Choroid plexus epithelial cell (primary cell): ENCODE measurements at regions not wholly inside any gene's neighbourhood (a gene's known extent, or its start where the extent isn't known, plus 50 kb on each side); places are given as distances from the start of the nearest gene placed in this dataset.
A peak's percentile ranks its signal among the peaks of the same experiment; 100 is the strongest.

Source experiments
- DNase-seq: peaks from one replicate; pipeline ENCODE4 v3.0.0-alpha.2; 2010; ENCODE audit warnings: low read depth
- H3K4me3 ChIP-seq: 2 replicates; pipeline ENCODE4 v1.5.1; 2011; ENCODE audit warnings: low read depth, mild to moderate bottlenecking, control low read depth, low read length, moderate library complexity
- CTCF ChIP-seq: conservative IDR thresholded peaks from 2 replicates; pipeline ENCODE4 v1.5.1; 2011; ENCODE audit warnings: low read depth, mild to moderate bottlenecking, control low read depth, inconsistent platforms, low read length, moderate library complexity

- peak; percentile 27 for DNase-seq
- TF ChIP-seq CTCF, result no peak
- H3K4me3 ChIP-seq, result no peak overlapping the region
Observed at GRCh38 chr4:125734504-125734903, 419.7 kb downstream of the FAT4 start.

- no peak for TF ChIP-seq CTCF
- DNase-seq, result peak; percentile 99
- H3K4me3 ChIP-seq, result no peak overlapping the region
Observed at GRCh38 chr4:125735102-125735501, 420.3 kb downstream of the FAT4 start.

GRCh38 chr4:125736057-125736456 lies 421.3 kb downstream of the FAT4 start:
- peak; percentile 49 for TF ChIP-seq CTCF
- no peak overlapping the region for H3K4me3 ChIP-seq
- peak; percentile 95 for DNase-seq

- DNase-seq, result peak; percentile 79
- H3K4me3 ChIP-seq, result no peak overlapping the region
- no peak for TF ChIP-seq CTCF
Observed at GRCh38 chr4:125739760-125740159, 425.0 kb downstream of the FAT4 start.

GRCh38 chr4:125741825-125742452 lies 427.2 kb downstream of the FAT4 start:
- DNase-seq, result peak; percentile 74
- peak; percentile 66 for TF ChIP-seq CTCF
- no peak overlapping the region for H3K4me3 ChIP-seq

GRCh38 chr4:125744891-125745364 lies 430.2 kb downstream of the FAT4 start:
- no peak for TF ChIP-seq CTCF
- DNase-seq, result no peak
- no peak overlapping the region for H3K4me3 ChIP-seq

- TF ChIP-seq CTCF, result no peak
- no peak for DNase-seq
- H3K4me3 ChIP-seq, result no peak overlapping the region
Observed at GRCh38 chr4:125749354-125749753, 434.6 kb downstream of the FAT4 start.
